SK-N-SH treated with all-trans-retinoic acid at 6 μM for 48 hours (cell line): ENCODE measurements at regions not wholly inside any gene's neighbourhood (a gene's known extent, or its start where the extent isn't known, plus 50 kb on each side); places are given as distances from the start of the nearest gene placed in this dataset.
"Not testable (repeated sequence)": the region's sequence is repeated elsewhere in the genome, so short reads cannot be mapped to it uniquely, and the experiment has no call there.

Experiments used
- ATAC-seq: fragments of 200-7000 bp; cut with Tn5 transposase; 3 replicates; pipeline ENCODE4 v1.9.1; 2020; ENCODE audit warnings: mild to moderate bottlenecking, moderate library complexity
- ISL1 ChIP-seq: fragments of 250-450 bp; sonication (Bioruptor Pico); IDR thresholded peaks from 2 replicates; pipeline ENCODE4 v2.1.2; 2022; ENCODE audit warnings: mild to moderate bottlenecking, moderate library complexity
- PATZ1 ChIP-seq: fragments of 250-450 bp; sonication (Bioruptor Pico); IDR thresholded peaks from 2 replicates; pipeline ENCODE4 v1.8.0; 2020; ENCODE audit warnings: mild to moderate bottlenecking, moderate library complexity, borderline replicate concordance
- POU6F1 ChIP-seq: fragments of 250-450 bp; sonication (Bioruptor Pico); IDR thresholded peaks from 2 replicates; pipeline ENCODE4 v1.8.0; 2021; ENCODE audit warnings: low read depth, mild to moderate bottlenecking, moderate library complexity, borderline replicate concordance
- PPARA ChIP-seq: fragments of 250-450 bp; sonication (Bioruptor Pico); IDR thresholded peaks from 2 replicates; pipeline ENCODE4 v1.5.0; 2020; ENCODE audit warnings: mild to moderate bottlenecking, borderline replicate concordance
- SNAI2 ChIP-seq: fragments of 250-450 bp; sonication (Bioruptor Pico); IDR thresholded peaks from 2 replicates; pipeline ENCODE4 v1.5.0; 2020; ENCODE audit warnings: mild to moderate bottlenecking, moderate library complexity
- TCF4 ChIP-seq: fragments of 250-450 bp; sonication (Bioruptor Pico); IDR thresholded peaks from 2 replicates; pipeline ENCODE4 v1.8.0; 2021; ENCODE audit warnings: mild to moderate bottlenecking, moderate library complexity, borderline replicate concordance
- TSHZ2 ChIP-seq: fragments of 250-450 bp; sonication (Bioruptor Pico); IDR thresholded peaks from 2 replicates; pipeline ENCODE4 v1.5.0; 2020; ENCODE audit warnings: mild to moderate bottlenecking, moderate library complexity
- ZFP30 ChIP-seq: fragments of 450-650 bp; formaldehyde crosslinking; IDR thresholded peaks from 2 replicates; pipeline ENCODE4 v1.5.0; 2022; ENCODE audit warnings: mild to moderate bottlenecking, moderate library complexity
- ZNF565 ChIP-seq: fragments of 450-650 bp; formaldehyde crosslinking; conservative IDR thresholded peaks from 2 replicates; pipeline ENCODE4 v1.5.0; 2020; ENCODE audit warnings: low read depth, mild to moderate bottlenecking, moderate library complexity
- ZNF8 ChIP-seq: fragments of 450-650 bp; formaldehyde crosslinking; IDR thresholded peaks from 2 replicates; pipeline ENCODE4 v1.5.0; 2020; ENCODE audit warnings: mild to moderate bottlenecking, moderate library complexity
- TF ChIP-seq, protein P1 (sequence below): fragments of 250-450 bp; sonication (Bioruptor Pico); IDR thresholded peaks from 2 replicates; pipeline ENCODE4 v1.5.1; 2021; ENCODE audit warnings: mild to moderate bottlenecking, moderate library complexity

- TF ChIP-seq, protein P1, sequence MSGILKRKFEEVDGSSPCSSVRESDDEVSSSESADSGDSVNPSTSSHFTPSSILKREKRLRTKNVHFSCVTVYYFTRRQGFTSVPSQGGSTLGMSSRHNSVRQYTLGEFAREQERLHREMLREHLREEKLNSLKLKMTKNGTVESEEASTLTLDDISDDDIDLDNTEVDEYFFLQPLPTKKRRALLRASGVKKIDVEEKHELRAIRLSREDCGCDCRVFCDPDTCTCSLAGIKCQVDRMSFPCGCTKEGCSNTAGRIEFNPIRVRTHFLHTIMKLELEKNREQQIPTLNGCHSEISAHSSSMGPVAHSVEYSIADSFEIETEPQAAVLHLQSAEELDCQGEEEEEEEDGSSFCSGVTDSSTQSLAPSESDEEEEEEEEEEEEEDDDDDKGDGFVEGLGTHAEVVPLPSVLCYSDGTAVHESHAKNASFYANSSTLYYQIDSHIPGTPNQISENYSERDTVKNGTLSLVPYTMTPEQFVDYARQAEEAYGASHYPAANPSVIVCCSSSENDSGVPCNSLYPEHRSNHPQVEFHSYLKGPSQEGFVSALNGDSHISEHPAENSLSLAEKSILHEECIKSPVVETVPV (CRISPR knock-in tag) = no peak
- TF ChIP-seq ZFP30 (no peak), ZNF8 (CRISPR knock-in tag) (no peak), PPARA (CRISPR knock-in tag) (no peak), ISL1 (no peak)
Measured at GRCh38 chr9:113738893-113739604, 137.1 kb upstream of the ZNF618 start (continued).

DNA sequence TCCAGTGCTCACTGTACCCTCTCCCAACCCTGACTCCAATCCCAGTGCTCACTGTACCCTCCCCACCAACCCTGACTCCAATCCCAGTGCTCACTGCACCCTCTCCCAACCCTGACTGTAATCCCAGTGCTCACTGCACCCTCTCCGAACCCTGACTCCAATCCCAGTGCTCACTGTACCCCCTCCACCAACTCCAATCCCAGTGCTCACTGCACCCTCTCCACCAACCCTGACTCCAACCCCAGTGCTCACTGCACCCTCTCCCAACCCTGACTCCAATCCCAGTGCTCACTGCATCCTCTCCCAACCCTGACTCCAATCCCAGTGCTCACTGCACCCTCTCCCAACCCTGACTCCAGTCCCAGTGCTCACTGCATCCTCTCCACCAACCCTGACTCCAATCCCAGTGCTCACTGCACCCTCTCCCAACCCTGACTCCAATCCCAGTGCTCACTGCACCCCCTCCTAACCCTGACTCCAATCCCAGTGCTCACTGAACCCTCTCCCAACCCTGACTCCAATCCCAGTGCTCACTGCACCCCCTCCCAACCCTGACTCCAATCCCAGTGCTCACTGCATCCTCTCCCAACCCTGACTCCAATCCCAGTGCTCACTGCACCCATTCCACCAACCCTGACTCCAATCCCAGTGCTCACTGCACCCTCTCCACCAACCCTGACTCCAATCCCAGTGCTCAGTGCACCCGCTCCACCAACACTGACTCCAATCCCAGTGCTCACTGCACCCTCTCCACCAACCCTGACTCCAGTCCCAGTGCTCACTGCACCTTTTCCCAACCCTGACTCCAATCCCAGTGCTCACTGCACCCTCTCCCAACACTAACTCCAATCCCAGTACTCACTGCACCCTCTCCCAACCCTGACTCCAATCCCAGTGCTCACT, 136.3 kb upstream of the ZNF618 start:
- ATAC-seq = not testable (repeated sequence)

DNA sequence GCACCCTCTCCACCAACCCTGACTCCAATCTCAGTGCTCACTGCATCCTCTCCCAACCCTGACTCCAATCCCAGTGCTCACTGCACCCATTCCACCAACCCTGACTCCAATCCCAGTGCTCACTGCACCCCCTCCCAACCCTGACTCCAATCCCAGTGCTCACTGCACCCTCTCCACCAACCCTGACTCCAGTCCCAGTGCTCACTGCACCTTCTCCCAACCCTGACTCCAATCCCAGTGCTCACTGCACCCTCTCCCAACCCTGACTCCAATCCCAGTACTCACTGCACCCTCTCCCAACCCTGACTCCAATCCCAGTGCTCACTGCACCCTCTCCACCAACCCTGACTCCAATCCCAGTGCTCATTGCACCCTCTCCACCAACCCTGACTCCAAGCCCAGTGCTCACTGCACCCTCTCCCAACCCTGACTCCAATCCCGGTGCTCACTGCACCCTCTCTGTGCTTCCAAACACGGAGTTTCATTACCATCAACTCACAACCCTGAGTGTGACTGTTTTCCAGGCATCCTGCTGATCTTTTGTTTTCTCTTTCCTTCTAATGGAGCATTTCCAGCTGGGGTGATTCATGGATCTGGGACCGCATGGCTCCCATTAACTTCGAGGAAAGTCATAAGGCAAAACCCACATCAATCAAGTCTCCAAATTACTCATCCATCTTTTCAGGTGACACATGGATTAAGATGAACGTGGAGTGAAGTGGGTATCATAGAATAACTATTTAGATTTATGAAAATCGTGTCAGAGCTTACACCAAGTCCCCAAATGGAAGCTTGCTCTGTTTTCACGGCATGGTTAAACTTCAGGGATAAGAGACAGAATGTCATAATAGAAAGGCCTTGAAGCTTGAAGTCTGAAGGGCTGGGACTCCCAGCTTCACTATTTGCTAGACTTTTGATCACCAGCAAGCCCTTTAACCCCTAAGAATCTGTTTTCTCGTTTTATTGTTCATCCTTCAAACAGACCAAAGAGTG, 135.3 kb upstream of the ZNF618 start:
- ATAC-seq = not testable (repeated sequence)

DNA sequence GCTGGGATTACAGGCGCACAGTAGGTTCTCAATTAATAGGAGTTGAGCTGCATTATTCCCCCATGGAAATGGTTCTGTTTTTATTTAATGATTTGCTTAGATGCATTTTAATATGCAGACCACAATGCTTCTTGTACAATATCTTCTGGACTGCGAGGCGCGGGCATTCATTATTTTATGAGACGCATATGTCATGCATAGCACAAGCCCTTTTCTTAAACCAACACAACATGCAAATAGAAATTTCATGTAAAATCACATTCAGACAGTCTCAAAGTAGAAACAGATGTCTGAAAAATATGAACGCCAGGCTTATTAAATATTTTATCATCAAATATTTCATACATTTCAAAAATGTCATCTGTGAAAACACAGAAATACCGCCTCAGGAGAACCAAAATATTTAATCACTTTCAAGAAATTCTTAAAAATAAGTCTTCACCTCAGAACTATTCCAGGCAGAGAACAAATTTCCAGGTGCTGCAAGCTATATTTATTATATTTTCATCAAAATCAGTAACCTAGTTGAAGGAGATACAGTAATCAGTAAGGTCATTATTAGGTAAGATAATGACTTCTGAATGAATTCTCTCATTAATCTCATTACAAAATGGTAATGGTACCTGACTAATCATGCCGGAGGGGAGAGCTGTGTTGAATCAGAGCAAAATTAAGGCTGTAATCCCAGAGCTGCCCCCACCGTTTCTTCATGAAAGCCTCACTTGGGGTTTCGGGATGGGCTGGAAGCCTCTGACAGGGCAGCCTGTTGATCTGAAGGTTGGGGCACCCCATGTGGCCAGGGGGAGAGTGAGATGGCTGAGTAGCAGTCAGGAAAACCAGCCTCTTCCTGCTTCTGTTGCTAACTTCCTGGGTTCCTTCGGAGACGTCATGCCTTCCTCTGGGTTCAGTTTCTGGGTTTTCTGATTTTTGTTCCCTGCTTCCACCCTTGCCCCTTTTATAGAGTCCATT, 133.9 kb upstream of the ZNF618 start:
- peak; percentile 53 for ATAC-seq
- no peak for TF ChIP-seq ZNF565 (CRISPR knock-in tag)
- no peak for TF ChIP-seq TSHZ2 (CRISPR knock-in tag)
- 0 out of 2 replicates have a peak, but pooled peaks have one; percentile 15 for TF ChIP-seq ISL1
- no peak for TF ChIP-seq POU6F1 (CRISPR knock-in tag)
- peak; percentile 9; the same call in 1 of the 2 replicates for TF ChIP-seq TCF4 (CRISPR knock-in tag)

More for the DNA sequence above, 135.3 kb upstream of the ZNF618 start:
- peak; percentile 64 for TF ChIP-seq ISL1
- TF ChIP-seq, all 23 proteins: peak for 1; not testable (repeated sequence) for 22

GRCh38 chr9:113742878-113743277, 133.2 kb upstream of the ZNF618 start:
- ATAC-seq = no peak
- TF ChIP-seq, protein P1 (CRISPR knock-in tag) = no peak
- TF ChIP-seq PATZ1 (CRISPR knock-in tag) (no peak), SNAI2 (CRISPR knock-in tag) (no peak), TCF4 (CRISPR knock-in tag) (no peak)
